ENCODE measurements at regions not wholly inside any gene's neighbourhood (a gene's known extent, or its start where the extent isn't known, plus 50 kb on each side); places are given as distances from the start of the nearest gene placed in this dataset.
"Not testable (repeated sequence)": the region's sequence is repeated elsewhere in the genome, so short reads cannot be mapped to it uniquely, and the experiment has no call there.

- no TSS peak for BruUV-seq (replicated peaks)
- peaks cover 5% of the 10 kb centered on the region for H3K9me3 Mint-ChIP-seq (ENCODE audit: unreplicated experiment)
- no peaks in the 10 kb centered on the region for H3K4me1 Mint-ChIP-seq (ENCODE audit: low read depth, unreplicated experiment)
- DNase-seq, result no peak
- H3K4me3 Mint-ChIP-seq (ENCODE audit: unreplicated experiment), result no peak overlapping the region
- Histone ChIP-seq H3K36me3 (ENCODE audit: control insufficient read depth, insufficient read depth, low read length) (no peaks in the 10 kb centered on the region), H3K4me1 (no peaks in the 10 kb centered on the region), H3K9me3 (no peaks in the 10 kb centered on the region; the same call in 1 of the 2 replicates), H3K27me3 (replicated peaks; ENCODE audit: control insufficient read depth, insufficient read depth, low read length) (no peaks in the 10 kb centered on the region), H3K4me3 (ENCODE audit: low read depth, low read length) (no peak overlapping the region)
- CTCF ChIA-PET, result no interaction called here
- no peak overlapping the region for H3K27ac Mint-ChIP-seq (ENCODE audit: unreplicated experiment)
- no peaks in the 10 kb centered on the region for H3K36me3 Mint-ChIP-seq (ENCODE audit: insufficient read depth, unreplicated experiment)
- TF ChIP-seq CTCF (IDR thresholded peaks at IDR 0.05; ENCODE audit: insufficient read depth in 1 of 2, low read depth in 1 of 2, low read length in 1 of 2, severe bottlenecking in 1 of 2, unreplicated experiment in 1 of 2), result no peak
- intact Hi-C loops (cut with micrococcal nuclease; ENCODE audit: unreplicated experiment), result no loop called here
- peaks cover 5% of the 10 kb centered on the region for H3K27me3 Mint-ChIP-seq (ENCODE audit: insufficient read depth, unreplicated experiment)
- POLR2A ChIA-PET, result interaction anchor here (0.6 kb wide), 1 partner anchor 220 kb away, joined by 4 read pairs; no protein-coding TSS in a partner anchor
Observed at GRCh38 chr7:73954181-73954580, 73.8 kb upstream of the ELN start.

- H3K4me1 Mint-ChIP-seq (ENCODE audit: low read depth, unreplicated experiment), result no peaks in the 10 kb centered on the region
- H3K27ac Mint-ChIP-seq (ENCODE audit: unreplicated experiment), result no peak overlapping the region
- CTCF ChIA-PET, result no interaction called here
- no peaks in the 10 kb centered on the region for H3K36me3 ChIP-seq (ENCODE audit: control insufficient read depth, insufficient read depth, low read length)
- no peaks in the 10 kb centered on the region for H3K27me3 ChIP-seq (replicated peaks; ENCODE audit: control insufficient read depth, insufficient read depth, low read length)
- no peaks in the 10 kb centered on the region for H3K36me3 Mint-ChIP-seq (ENCODE audit: insufficient read depth, unreplicated experiment)
- BruUV-seq (replicated peaks), result no TSS peak
- no peak for DNase-seq
- no peak overlapping the region for H3K4me3 ChIP-seq (ENCODE audit: low read depth, low read length)
- H3K4me1 ChIP-seq, result no peaks in the 10 kb centered on the region
- no peaks in the 10 kb centered on the region for H3K9me3 ChIP-seq
- peaks cover 3% of the 10 kb centered on the region for H3K27me3 Mint-ChIP-seq (ENCODE audit: insufficient read depth, unreplicated experiment)
- TF ChIP-seq CTCF (IDR thresholded peaks at IDR 0.05; ENCODE audit: insufficient read depth in 1 of 2, low read depth in 1 of 2, low read length in 1 of 2, severe bottlenecking in 1 of 2, unreplicated experiment in 1 of 2), result no peak
- POLR2A ChIA-PET, result no interaction called here
- H3K9me3 Mint-ChIP-seq (ENCODE audit: unreplicated experiment), result no peaks in the 10 kb centered on the region
- intact Hi-C loops (cut with micrococcal nuclease; ENCODE audit: unreplicated experiment), result no loop called here
- H3K4me3 Mint-ChIP-seq (ENCODE audit: unreplicated experiment), result no peak overlapping the region
Observed at GRCh38 chr7:73954861-73955260, 73.1 kb upstream of the ELN start.

GRCh38 chr7:73960548-73960947 lies 67.4 kb upstream of the ELN start:
- CTCF ChIA-PET, result interaction anchor here (1.0 kb wide), 1 partner anchor 18 kb away, joined by 3 read pairs; no protein-coding TSS in a partner anchor
- DNase-seq, result no peak
- no peak for TF ChIP-seq CTCF (IDR thresholded peaks at IDR 0.05; ENCODE audit: insufficient read depth in 1 of 2, low read depth in 1 of 2, low read length in 1 of 2, severe bottlenecking in 1 of 2, unreplicated experiment in 1 of 2)

GRCh38 chr7:73961991-73962390 lies 66.0 kb upstream of the ELN start:
- peaks cover 13% of the 10 kb centered on the region for H3K9me3 ChIP-seq
- DNase-seq; POLR2A ChIA-PET; H3K36me3 Mint-ChIP-seq (ENCODE audit: insufficient read depth, unreplicated experiment); H3K27me3 Mint-ChIP-seq (ENCODE audit: insufficient read depth, unreplicated experiment); H3K27me3 ChIP-seq (replicated peaks; ENCODE audit: control insufficient read depth, insufficient read depth, low read length); H3K4me3 ChIP-seq (ENCODE audit: low read depth, low read length); intact Hi-C loops (cut with micrococcal nuclease; ENCODE audit: unreplicated experiment); H3K4me3 Mint-ChIP-seq (ENCODE audit: unreplicated experiment); H3K27ac Mint-ChIP-seq (ENCODE audit: unreplicated experiment); H3K36me3 ChIP-seq (ENCODE audit: control insufficient read depth, insufficient read depth, low read length); H3K4me1 Mint-ChIP-seq (ENCODE audit: low read depth, unreplicated experiment); CTCF ChIA-PET; BruUV-seq (replicated peaks); H3K4me1 ChIP-seq: not testable (repeated sequence)
- peaks cover 34% of the 10 kb centered on the region for H3K9me3 Mint-ChIP-seq (ENCODE audit: unreplicated experiment)

More at GRCh38 chr7:73960548-73960947, 67.4 kb upstream of the ELN start:
- Histone ChIP-seq H3K27me3 (replicated peaks; ENCODE audit: control insufficient read depth, insufficient read depth, low read length) (no peaks in the 10 kb centered on the region), H3K36me3 (ENCODE audit: control insufficient read depth, insufficient read depth, low read length) (no peaks in the 10 kb centered on the region), H3K9me3 (peaks cover 13% of the 10 kb centered on the region), H3K4me3 (ENCODE audit: low read depth, low read length) (no peak overlapping the region), H3K4me1 (no peaks in the 10 kb centered on the region)
- Mint-ChIP-seq H3K27me3 (ENCODE audit: insufficient read depth, unreplicated experiment) (peaks cover 3% of the 10 kb centered on the region), H3K9me3 (ENCODE audit: unreplicated experiment) (peaks cover 34% of the 10 kb centered on the region), H3K4me1 (ENCODE audit: low read depth, unreplicated experiment) (no peaks in the 10 kb centered on the region), H3K36me3 (ENCODE audit: insufficient read depth, unreplicated experiment) (no peaks in the 10 kb centered on the region), H3K4me3 (ENCODE audit: unreplicated experiment) (no peak overlapping the region), H3K27ac (ENCODE audit: unreplicated experiment) (no peak overlapping the region)
- BruUV-seq (replicated peaks), result no TSS peak
- POLR2A ChIA-PET, result no interaction called here
- intact Hi-C loops (cut with micrococcal nuclease; ENCODE audit: unreplicated experiment), result no loop called here
